AG04450 (cell line): ENCODE measurements at regions not wholly inside any gene's neighbourhood (a gene's known extent, or its start where the extent isn't known, plus 50 kb on each side); places are given as distances from the start of the nearest gene placed in this dataset.

Experiments used
- CTCF ChIA-PET: fragments of 300-600, 350-600 bp; formaldehyde crosslinking; extraction: SDS; loops from one replicate; lab custom pipeline; 2022; ENCODE audit warnings: antibody characterized with exemption, inconsistent platforms; lab: Charles Lee
- POLR2A ChIA-PET: fragments of 350-600 bp; formaldehyde crosslinking; extraction: SDS; loops from one replicate; lab custom pipeline; 2021; ENCODE audit warnings: antibody characterized with exemption, inconsistent platforms; lab: Yijun Ruan, JAX
- DNase-seq: peaks from one replicate; pipeline ENCODE4 v3.0.0-alpha.2; 2011; ENCODE audit warnings: low read depth, low spot score
- H3K27ac ChIP-seq: one replicate; pipeline ENCODE4 v1.5.1; 2012; ENCODE audit warnings: low read depth, low read length, control low read depth
- H3K27me3 ChIP-seq: one replicate; pipeline ENCODE4 v1.6.0; 2012; ENCODE audit warnings: low read length; ENCODE audit not compliant: control insufficient read depth, insufficient read depth
- H3K4me3 ChIP-seq: 2 replicates; pipeline ENCODE4 v1.5.1; 2011; ENCODE audit warnings: mild to moderate bottlenecking, low read depth, low read length, control low read depth
- H3K9me3 ChIP-seq: 2 replicates; pipeline ENCODE4 v1.5.1; 2012; ENCODE audit warnings: low read length; ENCODE audit not compliant: control insufficient read depth, insufficient read depth
- TF ChIP-seq, protein P1 (sequence below): IDR thresholded peaks from 2 replicates; pipeline ENCODE4 v1.5.1; 2011; ENCODE audit warnings: low read depth, low read length, control low read depth, inconsistent platforms

DNA sequence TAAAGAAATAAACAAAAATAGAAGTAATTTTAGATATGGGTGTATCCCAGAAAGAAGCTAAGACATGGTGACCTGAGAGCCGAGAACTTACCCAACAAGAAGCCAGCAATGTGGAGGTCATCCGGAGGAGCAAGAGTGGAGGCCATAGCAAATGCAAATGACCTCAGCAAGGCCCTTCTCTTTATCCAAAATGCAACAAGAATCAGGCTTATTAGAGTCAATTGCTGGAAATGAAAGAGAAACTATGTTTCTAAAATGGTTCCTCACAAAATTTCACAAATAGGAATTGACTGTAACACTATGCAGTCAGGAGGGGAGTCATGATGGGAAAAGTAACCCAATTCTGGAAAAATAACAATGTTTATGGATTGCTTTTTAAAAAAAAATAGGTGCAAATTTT lies 90.4 kb downstream of the TNFAIP3 start:
- ChIA-PET CTCF (no interaction called here), POLR2A (no interaction called here)
- peaks cover 5% of the 10 kb centered on the region for H3K27me3 ChIP-seq
- H3K9me3 ChIP-seq: no peaks in the 10 kb centered on the region
- H3K27ac ChIP-seq: no peak overlapping the region
- no peak for DNase-seq
- TF ChIP-seq, protein P1, sequence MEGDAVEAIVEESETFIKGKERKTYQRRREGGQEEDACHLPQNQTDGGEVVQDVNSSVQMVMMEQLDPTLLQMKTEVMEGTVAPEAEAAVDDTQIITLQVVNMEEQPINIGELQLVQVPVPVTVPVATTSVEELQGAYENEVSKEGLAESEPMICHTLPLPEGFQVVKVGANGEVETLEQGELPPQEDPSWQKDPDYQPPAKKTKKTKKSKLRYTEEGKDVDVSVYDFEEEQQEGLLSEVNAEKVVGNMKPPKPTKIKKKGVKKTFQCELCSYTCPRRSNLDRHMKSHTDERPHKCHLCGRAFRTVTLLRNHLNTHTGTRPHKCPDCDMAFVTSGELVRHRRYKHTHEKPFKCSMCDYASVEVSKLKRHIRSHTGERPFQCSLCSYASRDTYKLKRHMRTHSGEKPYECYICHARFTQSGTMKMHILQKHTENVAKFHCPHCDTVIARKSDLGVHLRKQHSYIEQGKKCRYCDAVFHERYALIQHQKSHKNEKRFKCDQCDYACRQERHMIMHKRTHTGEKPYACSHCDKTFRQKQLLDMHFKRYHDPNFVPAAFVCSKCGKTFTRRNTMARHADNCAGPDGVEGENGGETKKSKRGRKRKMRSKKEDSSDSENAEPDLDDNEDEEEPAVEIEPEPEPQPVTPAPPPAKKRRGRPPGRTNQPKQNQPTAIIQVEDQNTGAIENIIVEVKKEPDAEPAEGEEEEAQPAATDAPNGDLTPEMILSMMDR: no peak
- H3K4me3 ChIP-seq: no peak overlapping the region

- Histone ChIP-seq H3K27ac (no peak overlapping the region), H3K9me3 (no peaks in the 10 kb centered on the region), H3K27me3 (peaks cover 2% of the 10 kb centered on the region), H3K4me3 (no peak overlapping the region)
- ChIA-PET CTCF (interaction anchor here (0.6 to 1.2 kb wide), 2 partner anchors 33 to 252 kb away, joined by 3 read pairs; no protein-coding TSS in a partner anchor), POLR2A (no interaction called here)
- TF ChIP-seq, protein P1: no peak
- no peak for DNase-seq
Measured at GRCh38 chr6:137958811-137959565, 91.9 kb downstream of the TNFAIP3 start.

GRCh38 chr6:137962725-137963124 lies 95.7 kb downstream of the TNFAIP3 start:
- no peak overlapping the region for H3K27ac ChIP-seq
- CTCF ChIA-PET: interaction anchor here (0.6 to 2.6 kb wide), 3 partner anchors 18 to 695 kb away, joined by 3 to 12 read pairs (median 4); no protein-coding TSS in a partner anchor

DNA sequence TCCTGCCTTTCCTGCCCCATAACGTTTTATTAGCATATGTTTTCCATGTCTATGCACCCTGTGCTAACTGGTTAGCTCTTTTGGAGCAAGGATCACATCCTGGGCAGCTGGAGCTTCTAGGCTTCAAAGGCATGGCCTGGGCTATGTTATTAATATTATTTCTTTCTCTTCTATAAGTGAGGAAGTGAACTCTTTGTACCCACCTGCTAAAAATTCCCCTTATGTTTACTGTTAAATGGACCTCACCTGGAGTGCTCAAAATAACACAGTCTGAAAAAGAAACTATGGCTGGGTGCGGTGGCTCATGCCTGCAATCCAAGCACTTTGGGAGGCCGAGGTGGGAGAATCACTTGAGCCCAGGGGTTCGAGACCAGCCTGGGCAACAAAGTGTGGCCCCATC lies 97.8 kb downstream of the TNFAIP3 start:
- H3K27ac ChIP-seq: no peak overlapping the region
- ChIA-PET POLR2A (no interaction called here), CTCF (interaction anchor here (1.0 to 1.4 kb wide), 2 partner anchors 256 to 260 kb away, joined by 3 read pairs; no protein-coding TSS in a partner anchor)
- no peaks in the 10 kb centered on the region for H3K9me3 ChIP-seq
- no peaks in the 10 kb centered on the region for H3K27me3 ChIP-seq
- H3K4me3 ChIP-seq: no peak overlapping the region
- TF ChIP-seq, protein P1: no peak
- DNase-seq: no peak

More at GRCh38 chr6:137962725-137963124, 95.7 kb downstream of the TNFAIP3 start:
- TF ChIP-seq, protein P1: no peak
- H3K27me3 ChIP-seq: no peaks in the 10 kb centered on the region
- DNase-seq: no peak
- POLR2A ChIA-PET: no interaction called here
- no peaks in the 10 kb centered on the region for H3K9me3 ChIP-seq
- H3K4me3 ChIP-seq: no peak overlapping the region
